HEK293 (cell line): ENCODE measurements at regions not wholly inside any gene's neighbourhood (a gene's known extent, or its start where the extent isn't known, plus 50 kb on each side); places are given as distances from the start of the nearest gene placed in this dataset.

Source experiments
- CTCF ChIP-seq: fragments of 450-650 bp; formaldehyde crosslinking; IDR thresholded peaks from 2 replicates; pipeline ENCODE4 v1.5.1; 2016; ENCODE audit warnings: missing biosample characterization, missing genetic modification characterization
- MEIS1 ChIP-seq: sonication (generic); formaldehyde crosslinking; IDR thresholded peaks from 2 replicates; pipeline ENCODE4 v1.8.1; 2022; ENCODE audit warnings: missing genetic modification reagents, mild to moderate bottlenecking, borderline replicate concordance
- ZNF138 ChIP-seq: fragments of 450-650 bp; formaldehyde crosslinking; IDR thresholded peaks from 2 replicates; pipeline ENCODE4 v1.5.1; 2016; ENCODE audit warnings: missing biosample characterization, missing genetic modification characterization, borderline replicate concordance
- ZNF24 ChIP-seq: fragments of 450-650 bp; formaldehyde crosslinking; IDR thresholded peaks from 2 replicates; pipeline ENCODE4 v1.5.1; 2016; ENCODE audit warnings: missing biosample characterization, missing genetic modification characterization
- ZNF704 ChIP-seq: fragments of 450-650 bp; formaldehyde crosslinking; IDR thresholded peaks from 2 replicates; pipeline ENCODE4 v1.5.1; 2016; ENCODE audit warnings: missing biosample characterization, missing genetic modification characterization
- TF ChIP-seq, protein P1 (sequence below): fragments of 450-650 bp; formaldehyde crosslinking; IDR thresholded peaks from 2 replicates; pipeline ENCODE4 v1.5.1; 2016; ENCODE audit warnings: missing biosample characterization, missing genetic modification characterization

- TF ChIP-seq ZNF138 (tag by site-specific recombination) = no peak
- no peak for TF ChIP-seq MEIS1
- TF ChIP-seq, protein P1, sequence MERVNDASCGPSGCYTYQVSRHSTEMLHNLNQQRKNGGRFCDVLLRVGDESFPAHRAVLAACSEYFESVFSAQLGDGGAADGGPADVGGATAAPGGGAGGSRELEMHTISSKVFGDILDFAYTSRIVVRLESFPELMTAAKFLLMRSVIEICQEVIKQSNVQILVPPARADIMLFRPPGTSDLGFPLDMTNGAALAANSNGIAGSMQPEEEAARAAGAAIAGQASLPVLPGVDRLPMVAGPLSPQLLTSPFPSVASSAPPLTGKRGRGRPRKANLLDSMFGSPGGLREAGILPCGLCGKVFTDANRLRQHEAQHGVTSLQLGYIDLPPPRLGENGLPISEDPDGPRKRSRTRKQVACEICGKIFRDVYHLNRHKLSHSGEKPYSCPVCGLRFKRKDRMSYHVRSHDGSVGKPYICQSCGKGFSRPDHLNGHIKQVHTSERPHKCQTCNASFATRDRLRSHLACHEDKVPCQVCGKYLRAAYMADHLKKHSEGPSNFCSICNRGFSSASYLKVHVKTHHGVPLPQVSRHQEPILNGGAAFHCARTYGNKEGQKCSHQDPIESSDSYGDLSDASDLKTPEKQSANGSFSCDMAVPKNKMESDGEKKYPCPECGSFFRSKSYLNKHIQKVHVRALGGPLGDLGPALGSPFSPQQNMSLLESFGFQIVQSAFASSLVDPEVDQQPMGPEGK (tag by site-specific recombination) = no peak
- no peak for TF ChIP-seq ZNF704 (tag by site-specific recombination)
- TF ChIP-seq CTCF (tag by site-specific recombination) = no peak
- TF ChIP-seq ZNF24 (tag by site-specific recombination) = no peak
These were observed 558.6 kb upstream of the IGFBP3 start for GRCh38 chr7:46479680-46480079.
